Ishikawa (cell line): ENCODE measurements at regions not wholly inside any gene's neighbourhood (a gene's known extent, or its start where the extent isn't known, plus 50 kb on each side); places are given as distances from the start of the nearest gene placed in this dataset.

Experiments used
- CEBPB ChIP-seq: IDR thresholded peaks from 2 replicates; pipeline ENCODE4 v1.6.1; 2012
- CREB1 ChIP-seq: IDR thresholded peaks from 2 replicates; pipeline ENCODE4 v1.6.1; 2012; ENCODE audit warnings: low read depth
- EP300 ChIP-seq: IDR thresholded peaks from 2 replicates; pipeline ENCODE4 v1.6.1; 2012; ENCODE audit warnings: borderline replicate concordance
- TAF1 ChIP-seq: IDR thresholded peaks from 2 replicates; pipeline ENCODE4 v1.6.1; 2012; ENCODE audit warnings: low read depth, mild to moderate bottlenecking
- TEAD4 ChIP-seq: IDR thresholded peaks from 2 replicates; pipeline ENCODE4 v1.6.1; 2012
- YY1 ChIP-seq: IDR thresholded peaks from 2 replicates; pipeline ENCODE4 v1.6.1; 2012; ENCODE audit warnings: low read depth
- ZBTB7A ChIP-seq: IDR thresholded peaks from 2 replicates; pipeline ENCODE4 v1.6.1; 2012; ENCODE audit warnings: low read depth
- TF ChIP-seq, protein P1 (sequence below): IDR thresholded peaks from 2 replicates; pipeline ENCODE4 v1.6.1; 2012; ENCODE audit warnings: low read depth, mild to moderate bottlenecking
- TF ChIP-seq, protein P2 (sequence below): IDR thresholded peaks from 2 replicates; pipeline ENCODE4 v1.6.1; 2012

DNA sequence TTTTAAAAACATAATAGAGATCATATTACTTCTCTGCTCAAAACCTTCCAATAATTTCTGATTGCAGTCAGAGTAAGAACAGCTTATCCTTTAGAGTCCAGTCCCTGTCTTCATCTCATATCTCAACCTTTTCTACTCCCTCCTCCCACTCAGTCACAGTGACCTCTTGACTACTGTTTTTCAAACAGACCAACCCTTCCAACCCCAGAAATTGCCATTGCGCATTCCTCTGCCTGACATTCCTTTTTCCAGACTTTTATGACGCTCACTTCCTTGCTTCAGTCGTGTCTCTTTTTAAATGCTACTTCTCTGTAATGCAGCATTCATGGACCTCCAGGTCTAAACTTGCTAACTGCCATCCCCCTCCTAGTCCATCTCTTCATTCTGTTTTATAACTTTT, 800.5 kb downstream of the BRINP1 start:
- no peak for TF ChIP-seq EP300
- no peak for TF ChIP-seq TAF1
- TF ChIP-seq CREB1: no peak
- no peak for TF ChIP-seq CEBPB
- TF ChIP-seq, protein P1, sequence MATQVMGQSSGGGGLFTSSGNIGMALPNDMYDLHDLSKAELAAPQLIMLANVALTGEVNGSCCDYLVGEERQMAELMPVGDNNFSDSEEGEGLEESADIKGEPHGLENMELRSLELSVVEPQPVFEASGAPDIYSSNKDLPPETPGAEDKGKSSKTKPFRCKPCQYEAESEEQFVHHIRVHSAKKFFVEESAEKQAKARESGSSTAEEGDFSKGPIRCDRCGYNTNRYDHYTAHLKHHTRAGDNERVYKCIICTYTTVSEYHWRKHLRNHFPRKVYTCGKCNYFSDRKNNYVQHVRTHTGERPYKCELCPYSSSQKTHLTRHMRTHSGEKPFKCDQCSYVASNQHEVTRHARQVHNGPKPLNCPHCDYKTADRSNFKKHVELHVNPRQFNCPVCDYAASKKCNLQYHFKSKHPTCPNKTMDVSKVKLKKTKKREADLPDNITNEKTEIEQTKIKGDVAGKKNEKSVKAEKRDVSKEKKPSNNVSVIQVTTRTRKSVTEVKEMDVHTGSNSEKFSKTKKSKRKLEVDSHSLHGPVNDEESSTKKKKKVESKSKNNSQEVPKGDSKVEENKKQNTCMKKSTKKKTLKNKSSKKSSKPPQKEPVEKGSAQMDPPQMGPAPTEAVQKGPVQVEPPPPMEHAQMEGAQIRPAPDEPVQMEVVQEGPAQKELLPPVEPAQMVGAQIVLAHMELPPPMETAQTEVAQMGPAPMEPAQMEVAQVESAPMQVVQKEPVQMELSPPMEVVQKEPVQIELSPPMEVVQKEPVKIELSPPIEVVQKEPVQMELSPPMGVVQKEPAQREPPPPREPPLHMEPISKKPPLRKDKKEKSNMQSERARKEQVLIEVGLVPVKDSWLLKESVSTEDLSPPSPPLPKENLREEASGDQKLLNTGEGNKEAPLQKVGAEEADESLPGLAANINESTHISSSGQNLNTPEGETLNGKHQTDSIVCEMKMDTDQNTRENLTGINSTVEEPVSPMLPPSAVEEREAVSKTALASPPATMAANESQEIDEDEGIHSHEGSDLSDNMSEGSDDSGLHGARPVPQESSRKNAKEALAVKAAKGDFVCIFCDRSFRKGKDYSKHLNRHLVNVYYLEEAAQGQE: no peak
- TF ChIP-seq ZBTB7A: no peak
- TF ChIP-seq, protein P2, sequence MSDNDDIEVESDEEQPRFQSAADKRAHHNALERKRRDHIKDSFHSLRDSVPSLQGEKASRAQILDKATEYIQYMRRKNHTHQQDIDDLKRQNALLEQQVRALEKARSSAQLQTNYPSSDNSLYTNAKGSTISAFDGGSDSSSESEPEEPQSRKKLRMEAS: no peak
- TF ChIP-seq TEAD4: no peak
- TF ChIP-seq YY1: no peak
